CD4-positive, alpha-beta T cell (primary cell): ENCODE measurements at regions not wholly inside any gene's neighbourhood (a gene's known extent, or its start where the extent isn't known, plus 50 kb on each side); places are given as distances from the start of the nearest gene placed in this dataset.

Experiments used
- ATAC-seq: fragments of 200-7000 bp; cut with Tn5 transposase; one replicate; pipeline ENCODE4 v1.10.0; 2022; ENCODE audit warnings: mild to moderate bottlenecking; ENCODE audit not compliant: poor library complexity
- CTCF ChIA-PET: fragments of 350-600 bp; sonication (Branson Sonifier 250); formaldehyde crosslinking; loops from one replicate; lab custom pipeline; 2021; ENCODE audit warnings: antibody characterized with exemption, inconsistent platforms; lab: Charles Lee
- POLR2A ChIA-PET: fragments of 350-600 bp; sonication (Branson Sonifier 250); formaldehyde crosslinking; loops from one replicate; lab custom pipeline; 2021; ENCODE audit warnings: antibody characterized with exemption, inconsistent platforms; lab: Charles Lee
- DNase-seq, 14 experiments: peaks; one replicate each; pipeline ENCODE4 v3.0.0-alpha.2; 2013 to 2020; ENCODE audit warnings: mixed read lengths in 2 of 14
- H3K27ac ChIP-seq, 2 donors: one replicate each; pipeline versions ENCODE4 v1.5.1 to v1.7.0; 2013; ENCODE audit warnings: low read length in 2 of 2, low read depth in 1 of 2, mild to moderate bottlenecking in 1 of 2
- H3K27me3 ChIP-seq, 2 experiments: 1 replicate in 1 of 2; 2 replicates in 1 of 2; pipeline versions ENCODE4 v1.6.1 to v1.7.0; 2013; ENCODE audit warnings: low read length in 2 of 2, control low read depth in 1 of 2, mild to moderate bottlenecking in 1 of 2, moderate library complexity in 1 of 2; ENCODE audit not compliant: insufficient read depth in 2 of 2, control insufficient read depth in 1 of 2
- H3K36me3 ChIP-seq: one replicate; pipeline ENCODE4 v1.6.1; 2013; ENCODE audit warnings: low read length, control low read depth; ENCODE audit not compliant: insufficient read depth
- H3K4me1 ChIP-seq: one replicate; pipeline ENCODE4 v1.6.1; 2013; ENCODE audit warnings: low read length, control low read depth; ENCODE audit not compliant: insufficient read depth
- H3K4me3 ChIP-seq: one replicate; pipeline ENCODE4 v1.5.1; 2013; ENCODE audit warnings: mild to moderate bottlenecking, low read length, moderate library complexity
- H3K9me3 ChIP-seq, 2 experiments: 1 replicate in 1 of 2; 2 replicates in 1 of 2; pipeline versions ENCODE4 v1.6.1 to v1.7.0; 2013; ENCODE audit warnings: low read length in 2 of 2, mild to moderate bottlenecking in 2 of 2, control low read depth in 1 of 2, moderate library complexity in 1 of 2; ENCODE audit not compliant: control insufficient read depth in 1 of 2, insufficient read depth in 1 of 2
- H3K27ac Mint-ChIP-seq: one replicate; pipeline ENCODE4 v1.8.0; 2020; ENCODE audit warnings: mixed read lengths
- H3K27me3 Mint-ChIP-seq: one replicate; pipeline ENCODE4 v1.8.0; 2021; ENCODE audit warnings: mixed read lengths
- H3K36me3 Mint-ChIP-seq: one replicate; pipeline ENCODE4 v1.8.0; 2021; ENCODE audit warnings: low read depth, mixed read lengths
- H3K4me1 Mint-ChIP-seq: one replicate; pipeline ENCODE4 v1.8.0; 2021; ENCODE audit warnings: low read depth, mixed read lengths
- H3K4me3 Mint-ChIP-seq: one replicate; pipeline ENCODE4 v1.8.0; 2020; ENCODE audit warnings: mild to moderate bottlenecking, mixed read lengths
- H3K9me3 Mint-ChIP-seq: one replicate; pipeline ENCODE4 v1.8.0; 2020; ENCODE audit warnings: mixed read lengths
- CTCF ChIP-seq: fragments of 200-600 bp; IDR thresholded peaks from one replicate; pipeline ENCODE4 v1.8.0; 2022; ENCODE audit warnings: antibody characterized with exemption, mild to moderate bottlenecking
- intact Hi-C, 2 experiments: fragments of 100-400 bp; cut with DNase I in 1 of 2; cut with micrococcal nuclease in 1 of 2; formaldehyde crosslinking; loops; one replicate each; pipeline versions ENCODE4 v1.15.1 to v1.9.0; 2023 to 2025; cut with DNase I, micrococcal nuclease

GRCh38 chr3:65182682-65183081, 494.9 kb upstream of the ADAMTS9 start:
- Histone ChIP-seq H3K27ac (no peak overlapping the region), H3K27me3 (no peaks in the 10 kb centered on the region), H3K4me3 (no peak overlapping the region), H3K9me3 (peaks cover 0 to 4% of the 10 kb centered on the region in 2 experiments), H3K4me1 (no peaks in the 10 kb centered on the region), H3K36me3 (no peaks in the 10 kb centered on the region)
- H3K27ac Mint-ChIP-seq: no peak overlapping the region
- ChIA-PET POLR2A (no interaction called here), CTCF (no interaction called here)
- DNase-seq: no peak
- intact Hi-C loops: no loop called here
- no peaks in the 10 kb centered on the region for H3K27me3 Mint-ChIP-seq
- no peaks in the 10 kb centered on the region for H3K36me3 Mint-ChIP-seq
- H3K4me1 Mint-ChIP-seq: no peaks in the 10 kb centered on the region
- H3K4me3 Mint-ChIP-seq: no peak overlapping the region
- H3K9me3 Mint-ChIP-seq: peaks cover 9% of the 10 kb centered on the region
- ATAC-seq: no peak
- no peak for TF ChIP-seq CTCF

- no peaks in the 10 kb centered on the region for H3K4me1 Mint-ChIP-seq
- CTCF ChIA-PET: no interaction called here
- intact Hi-C loops: no loop called here
- no peak overlapping the region for H3K4me3 Mint-ChIP-seq
- H3K27me3 Mint-ChIP-seq: no peaks in the 10 kb centered on the region
- H3K27ac ChIP-seq: no peak overlapping the region
- ATAC-seq (no peak), DNase-seq (no peak)
- no peaks in the 10 kb centered on the region for H3K36me3 Mint-ChIP-seq
- no peak overlapping the region for H3K27ac Mint-ChIP-seq
- peaks cover 9% of the 10 kb centered on the region for H3K9me3 Mint-ChIP-seq
- TF ChIP-seq CTCF: no peak
- H3K27me3 ChIP-seq: no peaks in the 10 kb centered on the region
- H3K4me3 ChIP-seq: no peak overlapping the region
- H3K36me3 ChIP-seq: no peaks in the 10 kb centered on the region
- peaks cover 0 to 4% of the 10 kb centered on the region in 2 experiments for H3K9me3 ChIP-seq
- H3K4me1 ChIP-seq: no peaks in the 10 kb centered on the region
- POLR2A ChIA-PET: no interaction called here
Observed at GRCh38 chr3:65182085-65182484, 494.3 kb upstream of the ADAMTS9 start.

- no peaks in the 10 kb centered on the region for H3K27me3 ChIP-seq
- no peak for TF ChIP-seq CTCF
- H3K36me3 Mint-ChIP-seq: no peaks in the 10 kb centered on the region
- ChIA-PET POLR2A (no interaction called here), CTCF (no interaction called here)
- DNase-seq (no peak), ATAC-seq (no peak)
- intact Hi-C loops: no loop called here
- peaks cover 7% of the 10 kb centered on the region for H3K9me3 Mint-ChIP-seq
- no peaks in the 10 kb centered on the region for H3K4me1 ChIP-seq
- no peaks in the 10 kb centered on the region for H3K27me3 Mint-ChIP-seq
- no peak overlapping the region for H3K27ac ChIP-seq
- H3K4me1 Mint-ChIP-seq: no peaks in the 10 kb centered on the region
- peaks cover 0 to 4% of the 10 kb centered on the region in 2 experiments for H3K9me3 ChIP-seq
- H3K27ac Mint-ChIP-seq: no peak overlapping the region
- H3K4me3 ChIP-seq: no peak overlapping the region
- no peak overlapping the region for H3K4me3 Mint-ChIP-seq
- no peaks in the 10 kb centered on the region for H3K36me3 ChIP-seq
Observed at GRCh38 chr3:65181391-65181871, 493.6 kb upstream of the ADAMTS9 start.
